Testis (tissue), 2 donors: ENCODE measurements at regions not wholly inside any gene's neighbourhood (a gene's known extent, or its start where the extent isn't known, plus 50 kb on each side); places are given as distances from the start of the nearest gene placed in this dataset.

Experiments used
- DNase-seq: peaks from one replicate; pipeline ENCODE4 v3.0.0-alpha.2; 2019
- H3K27ac ChIP-seq, 2 donors: fragments of 200-600 bp; sonication (generic); one replicate each; pipeline ENCODE4 v1.5.1; 2019
- H3K27me3 ChIP-seq: fragments of 200-600 bp; sonication (generic); one replicate; pipeline ENCODE4 v1.5.1; 2019
- H3K36me3 ChIP-seq: fragments of 200-600 bp; sonication (generic); one replicate; pipeline ENCODE4 v1.5.1; 2017; ENCODE audit warnings: low read depth; ENCODE audit errors: missing control alignments
- H3K4me1 ChIP-seq: fragments of 200-600 bp; sonication (generic); one replicate; pipeline ENCODE4 v1.5.1; 2019
- H3K4me3 ChIP-seq, 2 donors: fragments of 200-600 bp; sonication (generic); one replicate each; pipeline ENCODE4 v1.5.1; 2017 to 2019
- H3K9me3 ChIP-seq: fragments of 200-600 bp; sonication (generic); one replicate; pipeline ENCODE4 v1.5.1; 2017
- CTCF ChIP-seq, 3 experiments: fragments of 450-650 bp in 2 of 3; fragments of 200-600 bp in 1 of 3; sonication (generic) in 1 of 3; IDR thresholded peaks; one replicate each; pipeline ENCODE4 v1.5.1; 2016 to 2019; ENCODE audit warnings: antibody characterized with exemption in 3 of 3, mild to moderate bottlenecking in 2 of 3, moderate library complexity in 1 of 3
- POLR2A ChIP-seq: fragments of 450-650 bp; IDR thresholded peaks from one replicate; pipeline ENCODE4 v1.6.1; 2017; ENCODE audit warnings: antibody characterized with exemption, mild to moderate bottlenecking, moderate library complexity
- WGBS, 2 donors: methylation state at CpG; one replicate each; pipeline ENCODE4 v1.1.5; 2018; 5-methylcytosine and 5-hydroxymethylcytosine counted together
- intact Hi-C: fragments of 100-400 bp; cut with DNase I; formaldehyde crosslinking; loops from one replicate; pipeline ENCODE4 v1.15.1; 2023; ENCODE audit warnings: low total_unique reads

DNA sequence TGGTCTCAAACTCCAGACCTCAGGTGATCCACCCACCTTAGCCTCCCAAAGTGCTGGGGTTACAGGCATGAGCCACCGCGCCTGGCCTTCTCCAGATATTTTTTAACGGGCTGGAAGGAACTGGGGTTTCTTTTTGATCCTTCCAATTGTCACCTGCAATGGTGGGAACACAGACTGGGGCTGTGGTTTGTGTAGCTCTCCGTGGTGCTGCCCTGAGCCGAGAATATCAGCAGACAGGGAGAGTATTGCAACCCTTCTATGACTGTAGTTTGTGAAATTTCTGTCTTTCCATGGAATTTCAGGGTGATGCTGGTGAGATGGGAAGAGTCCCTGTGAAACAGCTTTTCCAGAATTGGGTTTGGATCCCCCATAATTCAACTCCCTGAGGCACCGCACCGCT is 263.5 kb downstream of the ENGASE start:
- no peak for DNase-seq
- TF ChIP-seq CTCF (IDR thresholded peaks at IDR 0.05) (no peak), POLR2A (no peak)
- H3K27ac ChIP-seq: no peak overlapping the region
- H3K27me3 ChIP-seq: no peaks in the 10 kb centered on the region
- 63 to 67% methylated on average over 7 of the region's 7 CpGs for WGBS, 2 donors
- intact Hi-C loops: no loop called here
- no peak overlapping the region for H3K4me3 ChIP-seq
- H3K36me3 ChIP-seq: no peaks in the 10 kb centered on the region
- no peaks in the 10 kb centered on the region for H3K4me1 ChIP-seq
- H3K9me3 ChIP-seq: no peaks in the 10 kb centered on the region

DNA sequence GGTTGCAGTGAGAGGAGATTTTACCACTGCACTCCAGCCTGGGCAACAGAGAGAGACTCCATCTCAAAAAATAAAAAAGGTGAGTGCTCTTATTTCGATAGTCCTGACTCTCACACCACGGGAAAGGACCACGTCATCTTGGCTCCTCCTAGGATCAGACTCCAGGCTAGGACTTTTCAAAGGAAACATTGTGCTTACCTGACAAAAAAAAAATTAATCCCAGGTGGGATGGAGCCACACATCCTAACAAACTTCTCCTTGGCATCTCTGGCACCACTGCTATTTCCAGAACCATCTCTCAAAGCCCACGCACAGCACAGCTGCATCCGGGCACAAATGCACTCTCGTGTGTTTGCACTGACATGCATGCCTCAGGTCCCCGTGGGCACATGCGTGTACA is 262.4 kb downstream of the ENGASE start:
- 67 to 69% methylated on average over 8 of the region's 8 CpGs for WGBS, 2 donors
- H3K36me3 ChIP-seq: no peaks in the 10 kb centered on the region
- TF ChIP-seq CTCF (IDR thresholded peaks at IDR 0.05) (no peak), POLR2A (no peak)
- intact Hi-C loops: no loop called here
- H3K4me1 ChIP-seq: no peaks in the 10 kb centered on the region
- no peak overlapping the region for H3K27ac ChIP-seq
- H3K4me3 ChIP-seq: no peak overlapping the region
- H3K9me3 ChIP-seq: no peaks in the 10 kb centered on the region
- H3K27me3 ChIP-seq: no peaks in the 10 kb centered on the region
- no peak for DNase-seq

DNA sequence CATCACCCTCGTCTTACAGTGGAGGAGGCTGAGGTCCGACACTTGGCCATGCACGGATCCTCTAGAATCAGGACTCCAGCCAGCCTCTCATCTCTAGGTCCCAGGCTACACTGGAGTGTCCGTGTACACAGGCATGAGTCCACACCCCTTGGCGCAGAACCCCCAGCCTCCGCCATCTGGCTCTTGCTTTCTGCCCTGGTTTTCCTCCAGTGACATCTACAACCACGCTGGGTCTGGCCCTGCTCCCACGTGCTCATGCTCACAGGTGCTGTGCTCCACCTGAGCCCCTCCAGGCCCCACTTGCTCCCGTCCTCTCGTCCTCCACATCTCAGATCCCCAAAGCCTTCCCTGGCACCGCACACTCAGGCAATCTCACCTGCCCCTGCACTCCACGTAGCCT is 260.8 kb downstream of the ENGASE start:
- DNase-seq: no peak
- Histone ChIP-seq H3K4me3 (no peak overlapping the region), H3K9me3 (no peaks in the 10 kb centered on the region), H3K27ac (no peak overlapping the region), H3K4me1 (no peaks in the 10 kb centered on the region), H3K36me3 (no peaks in the 10 kb centered on the region), H3K27me3 (no peaks in the 10 kb centered on the region)
- WGBS, 2 donors: 81% methylated on average over 12 of the region's 12 CpGs
- intact Hi-C loops: no loop called here
- TF ChIP-seq CTCF (IDR thresholded peaks at IDR 0.05) (no peak), POLR2A (no peak)

DNA sequence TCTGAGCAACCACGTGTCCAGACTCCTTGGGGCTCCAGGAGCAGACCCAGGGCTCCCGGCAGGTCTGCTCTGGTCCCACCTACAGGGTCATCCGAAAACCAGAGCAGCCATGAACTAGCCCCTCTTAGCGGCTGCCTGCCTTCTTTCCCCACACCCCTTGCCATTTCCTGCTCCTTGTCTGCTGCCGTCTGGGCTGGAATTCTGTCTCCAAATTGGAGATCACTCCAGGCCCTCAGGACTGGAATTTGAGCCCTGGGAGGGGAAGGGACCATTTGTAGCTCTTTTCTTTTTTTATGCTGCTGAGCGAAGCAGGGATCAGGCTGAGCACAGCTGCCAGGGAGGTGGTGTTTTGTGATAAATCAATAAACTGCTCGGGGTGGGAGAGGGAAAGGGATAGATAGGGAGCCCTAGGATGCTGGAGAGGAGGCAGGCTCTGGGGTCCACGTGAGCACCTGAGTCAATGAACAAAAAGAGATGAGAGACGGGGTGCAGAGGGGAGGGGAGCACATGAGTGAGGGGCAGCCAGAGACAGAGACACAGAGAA is 257.5 kb downstream of the ENGASE start:
- no peak for DNase-seq
- no peaks in the 10 kb centered on the region for H3K27me3 ChIP-seq
- H3K4me3 ChIP-seq: no peak overlapping the region
- TF ChIP-seq CTCF (IDR thresholded peaks at IDR 0.05) (no peak), POLR2A (no peak)
- no peaks in the 10 kb centered on the region for H3K9me3 ChIP-seq
- intact Hi-C loops: no loop called here
- H3K36me3 ChIP-seq: no peaks in the 10 kb centered on the region
- no peaks in the 10 kb centered on the region for H3K4me1 ChIP-seq
- H3K27ac ChIP-seq: no peak overlapping the region
- WGBS, 2 donors: 50 to 53% methylated on average over 9 of the region's 9 CpGs

DNA sequence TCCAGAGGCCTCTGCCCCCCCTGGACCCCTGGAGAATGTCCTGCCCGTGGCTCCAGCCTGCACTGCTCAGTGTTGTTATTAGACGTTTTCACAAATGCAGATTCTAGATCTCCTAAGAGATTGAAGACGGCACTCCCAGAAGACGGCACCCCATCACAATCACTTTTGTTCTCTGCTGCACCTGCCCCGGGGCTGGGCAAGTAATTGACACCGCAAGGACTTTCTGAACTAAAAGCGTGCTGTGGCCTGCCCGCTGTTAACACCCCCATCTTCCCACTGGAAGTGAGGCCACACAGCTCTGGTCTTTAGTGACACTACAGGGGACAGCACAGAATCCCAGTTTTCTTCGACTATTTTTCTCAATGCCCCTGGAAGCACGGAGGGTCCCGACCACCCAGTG is 256.9 kb downstream of the ENGASE start:
- Histone ChIP-seq H3K9me3 (no peaks in the 10 kb centered on the region), H3K4me3 (no peak overlapping the region), H3K4me1 (no peaks in the 10 kb centered on the region), H3K27ac (no peak overlapping the region), H3K27me3 (no peaks in the 10 kb centered on the region), H3K36me3 (no peaks in the 10 kb centered on the region)
- TF ChIP-seq CTCF (IDR thresholded peaks at IDR 0.05) (no peak), POLR2A (no peak)
- no peak for DNase-seq
- intact Hi-C loops: no loop called here
- WGBS, 2 donors: 68 to 83% methylated on average over 11 of the region's 11 CpGs
